ENCODE measurements at regions not wholly inside any gene's neighbourhood (a gene's known extent, or its start where the extent isn't known, plus 50 kb on each side); places are given as distances from the start of the nearest gene placed in this dataset.
A peak's percentile ranks its signal among the peaks of the same experiment; 100 is the strongest.
"Not testable (repeated sequence)": the region's sequence is repeated elsewhere in the genome, so short reads cannot be mapped to it uniquely, and the experiment has no call there.

DNA sequence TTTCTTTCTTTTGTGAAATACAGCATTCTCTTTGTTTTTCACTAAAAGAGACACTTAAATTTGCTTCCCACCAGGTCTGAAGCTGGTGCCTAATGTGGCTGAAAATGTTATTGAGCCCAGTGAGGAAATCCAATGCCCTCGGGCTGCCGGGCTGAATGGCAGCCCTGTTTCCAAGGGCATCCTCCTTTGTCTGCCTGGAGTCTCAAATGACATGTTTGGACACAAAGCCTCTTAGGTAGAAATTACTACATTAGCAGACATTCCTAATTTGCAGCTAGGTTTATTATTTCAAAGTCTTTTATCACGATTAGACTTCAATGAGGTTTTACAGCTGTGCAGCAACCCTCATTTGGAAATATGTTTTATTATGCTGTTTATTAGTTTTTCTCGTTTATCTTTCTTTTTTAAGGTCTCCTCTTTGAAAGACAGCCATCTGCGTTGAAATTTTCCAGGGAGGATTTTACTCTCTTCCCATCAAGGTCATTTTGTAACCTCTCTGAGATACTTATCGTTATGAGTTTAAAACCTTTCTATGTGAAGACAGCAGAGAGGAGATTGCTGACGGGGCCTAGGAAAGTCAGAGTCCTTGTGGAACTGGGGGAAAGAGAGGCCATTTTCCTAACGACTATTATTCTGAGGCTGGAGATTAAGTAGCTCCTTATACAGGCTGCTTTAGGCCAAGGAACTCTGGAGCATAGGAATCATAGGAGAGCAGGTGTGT lies 59.0 kb upstream of the ZNF532 start:
- peak; percentile 55 for DNase-seq (ENCODE audit: low read depth)
- TF ChIP-seq, protein P1, sequence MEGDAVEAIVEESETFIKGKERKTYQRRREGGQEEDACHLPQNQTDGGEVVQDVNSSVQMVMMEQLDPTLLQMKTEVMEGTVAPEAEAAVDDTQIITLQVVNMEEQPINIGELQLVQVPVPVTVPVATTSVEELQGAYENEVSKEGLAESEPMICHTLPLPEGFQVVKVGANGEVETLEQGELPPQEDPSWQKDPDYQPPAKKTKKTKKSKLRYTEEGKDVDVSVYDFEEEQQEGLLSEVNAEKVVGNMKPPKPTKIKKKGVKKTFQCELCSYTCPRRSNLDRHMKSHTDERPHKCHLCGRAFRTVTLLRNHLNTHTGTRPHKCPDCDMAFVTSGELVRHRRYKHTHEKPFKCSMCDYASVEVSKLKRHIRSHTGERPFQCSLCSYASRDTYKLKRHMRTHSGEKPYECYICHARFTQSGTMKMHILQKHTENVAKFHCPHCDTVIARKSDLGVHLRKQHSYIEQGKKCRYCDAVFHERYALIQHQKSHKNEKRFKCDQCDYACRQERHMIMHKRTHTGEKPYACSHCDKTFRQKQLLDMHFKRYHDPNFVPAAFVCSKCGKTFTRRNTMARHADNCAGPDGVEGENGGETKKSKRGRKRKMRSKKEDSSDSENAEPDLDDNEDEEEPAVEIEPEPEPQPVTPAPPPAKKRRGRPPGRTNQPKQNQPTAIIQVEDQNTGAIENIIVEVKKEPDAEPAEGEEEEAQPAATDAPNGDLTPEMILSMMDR (IDR thresholded peaks at IDR 0.05; ENCODE audit: insufficient read depth, low read depth, low read length, missing control alignments), result no peak
- H3K4me3 ChIP-seq (ENCODE audit: low read length), result no peak overlapping the region

DNA sequence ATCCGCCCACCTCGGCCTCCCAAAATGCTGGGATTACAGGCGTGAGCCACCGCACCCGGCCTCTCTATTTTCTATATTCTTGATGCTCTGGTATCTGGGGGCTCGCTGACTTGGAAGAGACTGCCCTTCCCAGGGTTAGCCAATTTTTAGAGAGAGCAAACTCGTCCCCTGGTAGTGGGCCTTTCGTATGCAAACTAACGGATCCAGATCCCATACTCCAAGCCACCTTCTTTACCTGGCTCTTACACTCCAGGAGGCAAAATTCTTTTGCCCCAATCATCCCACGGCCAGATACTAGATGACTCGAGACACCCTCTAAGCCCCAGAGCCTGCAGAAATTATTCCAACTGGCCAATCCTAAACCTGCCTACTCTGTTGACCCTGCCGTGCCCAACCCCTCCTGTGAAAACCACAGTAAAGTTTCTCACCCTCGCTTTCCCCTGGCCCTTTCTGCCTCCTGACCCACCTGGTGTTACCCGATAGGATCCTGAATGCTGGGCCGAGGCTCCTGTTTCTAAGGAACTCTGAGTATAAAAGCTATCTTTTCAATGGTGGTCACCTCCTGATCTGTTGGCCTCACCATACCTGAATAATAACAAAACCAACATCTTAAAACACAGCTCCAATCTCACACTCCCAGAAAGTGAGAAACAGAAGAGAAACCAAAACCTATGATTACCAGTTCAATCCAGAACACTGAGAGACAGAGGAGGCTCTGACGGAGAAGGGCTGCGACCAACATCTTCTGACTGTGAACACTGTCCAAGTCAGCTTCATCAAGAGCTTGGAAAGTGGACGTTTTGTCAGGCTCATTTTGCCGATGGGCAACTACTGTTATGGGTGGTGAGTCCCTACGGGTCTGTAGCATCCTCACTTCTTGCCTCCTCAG lies 57.6 kb upstream of the ZNF532 start:
- TF ChIP-seq, protein P1 (IDR thresholded peaks at IDR 0.05; ENCODE audit: insufficient read depth, low read depth, low read length, missing control alignments), result no peak
- no peak for DNase-seq (ENCODE audit: low read depth)
- no peak overlapping the region for H3K4me3 ChIP-seq (ENCODE audit: low read length)

DNA sequence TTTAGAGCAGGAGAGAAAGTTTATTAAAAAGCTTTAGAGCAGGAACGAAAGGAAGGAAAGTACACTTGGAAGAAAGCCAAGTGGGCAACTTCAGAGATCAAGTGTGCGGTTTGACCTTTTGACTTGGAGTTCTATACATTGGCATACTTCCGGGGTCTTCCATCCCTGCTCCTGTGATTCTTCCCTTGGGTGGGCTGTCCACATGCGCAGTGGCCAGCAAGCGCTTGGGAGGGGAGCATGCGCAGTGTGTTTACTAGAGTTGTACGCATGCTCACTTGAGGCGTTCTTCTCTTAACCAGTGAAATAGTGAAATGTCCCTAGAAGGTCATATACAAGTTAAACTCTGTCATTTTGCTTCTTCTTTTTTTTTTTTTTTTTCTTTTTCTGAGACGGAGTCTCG lies 56.9 kb upstream of the ZNF532 start:
- TF ChIP-seq, protein P1 (IDR thresholded peaks at IDR 0.05; ENCODE audit: insufficient read depth, low read depth, low read length, missing control alignments), result no peak
- DNase-seq (ENCODE audit: low read depth), result no peak
- H3K4me3 ChIP-seq (ENCODE audit: low read length), result no peak overlapping the region

DNA sequence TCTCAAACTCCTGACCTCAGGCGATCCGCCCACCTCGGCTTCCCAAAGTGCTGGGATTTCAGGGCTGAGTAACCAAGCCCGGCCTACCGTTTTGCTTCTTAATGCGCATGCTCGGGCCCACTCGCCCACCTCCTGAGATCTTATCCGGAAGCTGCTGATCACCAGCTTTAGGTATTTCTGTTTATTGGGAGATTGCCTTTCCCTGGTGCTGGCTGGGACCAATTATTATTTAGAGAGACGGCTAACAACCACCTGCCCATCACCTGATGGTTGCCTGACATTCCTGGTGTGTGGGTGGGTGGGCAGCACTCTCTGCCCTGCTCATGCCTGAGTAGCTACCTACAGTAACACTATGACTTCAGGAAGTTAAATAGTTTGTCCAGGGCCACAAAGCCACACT lies 56.3 kb upstream of the ZNF532 start:
- H3K4me3 ChIP-seq (ENCODE audit: low read length), result no peak overlapping the region
- TF ChIP-seq, protein P1 (IDR thresholded peaks at IDR 0.05; ENCODE audit: insufficient read depth, low read depth, low read length, missing control alignments), result no peak
- DNase-seq (ENCODE audit: low read depth), result no peak

DNA sequence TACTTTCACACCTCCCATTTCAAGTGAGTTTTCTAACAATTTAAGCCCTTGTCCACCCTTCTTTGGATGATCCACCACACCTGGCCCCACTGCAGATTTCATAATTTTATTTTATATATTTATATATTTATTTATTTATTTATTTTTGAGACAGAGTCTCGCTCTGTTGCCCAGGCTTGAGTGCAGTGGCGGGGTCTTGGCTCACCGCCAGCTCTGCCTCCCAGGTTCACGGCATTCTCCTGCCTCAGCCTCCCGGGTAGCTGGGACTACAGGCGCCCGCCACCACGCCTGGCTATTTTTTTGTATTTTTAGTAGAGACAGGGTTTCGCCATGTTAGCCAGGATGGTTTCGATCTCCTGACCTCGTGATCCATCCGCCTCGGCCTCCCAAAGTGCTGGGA lies 52.8 kb upstream of the ZNF532 start:
- not testable (repeated sequence) for H3K4me3 ChIP-seq (ENCODE audit: low read length); DNase-seq (ENCODE audit: low read depth)

DNA sequence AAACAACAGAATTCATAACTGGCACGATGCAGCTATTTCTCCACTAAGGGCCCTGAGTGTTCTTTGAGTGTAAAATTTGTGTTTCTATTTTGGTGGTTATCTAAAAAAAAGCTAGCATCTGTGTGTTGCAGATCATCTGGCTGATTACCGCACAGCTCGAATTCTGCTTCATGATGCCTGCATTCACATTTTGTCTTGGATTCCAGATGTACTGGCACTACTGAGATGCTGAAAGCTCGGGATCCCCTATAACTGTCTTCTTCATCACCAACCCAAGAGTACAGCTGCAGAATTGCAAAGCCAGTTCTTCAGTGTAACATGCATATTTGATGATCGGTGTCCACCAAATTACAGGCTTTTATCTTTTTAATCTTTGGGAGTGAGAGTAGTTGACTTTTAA lies 51.6 kb upstream of the ZNF532 start:
- no peak for DNase-seq (ENCODE audit: low read depth)
- TF ChIP-seq, protein P1 (IDR thresholded peaks at IDR 0.05; ENCODE audit: insufficient read depth, low read depth, low read length, missing control alignments), result no peak
- no peak overlapping the region for H3K4me3 ChIP-seq (ENCODE audit: low read length)

DNA sequence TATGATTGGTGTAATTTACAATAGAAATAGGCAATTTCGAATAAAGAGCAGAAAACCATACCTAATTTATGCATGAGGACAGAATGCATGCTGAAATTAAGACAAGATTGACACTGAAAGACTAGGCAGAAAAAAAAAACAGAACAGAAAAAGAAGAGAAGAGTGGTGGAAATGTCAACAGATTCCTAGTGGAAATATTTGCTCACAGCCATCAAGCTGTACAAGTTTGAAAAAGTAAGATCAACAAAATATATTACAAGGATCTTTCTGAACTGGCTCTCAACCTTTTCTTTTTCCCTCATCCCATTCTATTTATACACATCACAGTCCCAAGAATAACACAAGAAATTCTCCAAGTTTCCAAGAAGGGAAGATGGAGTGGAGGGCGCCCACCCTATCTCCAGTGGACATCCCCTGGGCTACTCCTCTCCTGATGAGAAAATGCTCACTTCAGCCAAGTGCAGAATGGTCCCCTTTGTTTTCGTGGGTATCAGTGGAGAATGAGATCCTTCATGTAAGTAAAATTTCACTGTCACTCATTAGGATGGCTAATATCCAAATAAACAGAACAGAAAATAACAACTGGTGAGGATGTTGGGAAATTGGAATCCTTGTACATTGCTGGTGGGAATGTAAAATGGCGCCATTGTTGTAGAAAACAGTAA lies 51.0 kb upstream of the ZNF532 start:
- DNase-seq (ENCODE audit: low read depth), result no peak
- no peak overlapping the region for H3K4me3 ChIP-seq (ENCODE audit: low read length)
- TF ChIP-seq, protein P1 (IDR thresholded peaks at IDR 0.05; ENCODE audit: insufficient read depth, low read depth, low read length, missing control alignments), result no peak

Measured in epithelial cell of esophagus (primary cell).